OCI-LY3 (cell line): ENCODE measurements at regions not wholly inside any gene's neighbourhood (a gene's known extent, or its start where the extent isn't known, plus 50 kb on each side); places are given as distances from the start of the nearest gene placed in this dataset.

Experiments
- CTCF ChIP-seq: fragments of 200-600, 300-600 bp; sonication (generic); IDR thresholded peaks from 2 replicates; pipeline ENCODE4 v1.5.1; 2014; ENCODE audit warnings: antibody characterized with exemption, low read length, low read depth
- EZH2phosphoT487 ChIP-seq: fragments of 200-600 bp; shearing (Covaris generic); IDR thresholded peaks from 2 replicates; pipeline ENCODE4 v1.6.1; 2018; ENCODE audit warnings: antibody characterized with exemption, mixed run types, low read depth

GRCh38 chr1:221069986-221070385 is 190.7 kb downstream of the HLX start:
- TF ChIP-seq CTCF (no peak), EZH2phosphoT487 (no peak)
